ENCODE measurements at regions not wholly inside any gene's neighbourhood (a gene's known extent, or its start where the extent isn't known, plus 50 kb on each side); places are given as distances from the start of the nearest gene placed in this dataset.

DNA sequence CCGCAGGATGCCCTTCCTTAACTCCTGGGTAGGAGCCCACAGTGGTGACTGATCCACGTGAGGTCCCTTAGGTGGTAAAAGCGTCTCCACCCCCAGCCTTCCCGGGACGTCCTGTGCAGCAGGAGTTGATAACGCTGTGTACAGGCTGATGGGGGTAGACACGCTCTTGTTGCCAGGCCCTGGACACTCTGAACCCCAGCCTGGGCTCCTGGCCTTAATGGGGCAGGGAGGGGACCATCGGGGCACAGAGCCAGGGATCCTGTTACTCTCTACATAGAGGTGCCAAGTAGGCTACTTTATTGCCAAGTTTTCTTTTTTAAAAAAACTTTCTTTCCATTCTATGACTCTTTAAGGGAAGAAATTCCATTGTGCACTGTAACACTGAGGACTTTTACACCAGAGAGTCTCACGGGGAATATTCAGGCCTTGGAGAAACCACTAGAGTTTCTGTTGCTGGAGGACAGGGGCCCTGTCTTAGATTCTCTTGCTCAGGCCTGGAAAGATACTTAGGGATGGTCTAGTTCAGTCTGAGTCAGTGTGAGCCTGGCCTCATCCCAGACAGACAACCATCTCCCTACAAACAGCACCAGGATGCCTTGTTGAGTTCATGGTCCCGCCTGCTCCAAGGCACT, 104.3 kb upstream of the RNU6-1 start:
- peaks cover 0 to 47% (median 20%) of the 10 kb centered on the region in 4 donors for H3K4me1 ChIP-seq
- no peaks in the 10 kb centered on the region for H3K9me3 ChIP-seq
- TF ChIP-seq, protein P1, sequence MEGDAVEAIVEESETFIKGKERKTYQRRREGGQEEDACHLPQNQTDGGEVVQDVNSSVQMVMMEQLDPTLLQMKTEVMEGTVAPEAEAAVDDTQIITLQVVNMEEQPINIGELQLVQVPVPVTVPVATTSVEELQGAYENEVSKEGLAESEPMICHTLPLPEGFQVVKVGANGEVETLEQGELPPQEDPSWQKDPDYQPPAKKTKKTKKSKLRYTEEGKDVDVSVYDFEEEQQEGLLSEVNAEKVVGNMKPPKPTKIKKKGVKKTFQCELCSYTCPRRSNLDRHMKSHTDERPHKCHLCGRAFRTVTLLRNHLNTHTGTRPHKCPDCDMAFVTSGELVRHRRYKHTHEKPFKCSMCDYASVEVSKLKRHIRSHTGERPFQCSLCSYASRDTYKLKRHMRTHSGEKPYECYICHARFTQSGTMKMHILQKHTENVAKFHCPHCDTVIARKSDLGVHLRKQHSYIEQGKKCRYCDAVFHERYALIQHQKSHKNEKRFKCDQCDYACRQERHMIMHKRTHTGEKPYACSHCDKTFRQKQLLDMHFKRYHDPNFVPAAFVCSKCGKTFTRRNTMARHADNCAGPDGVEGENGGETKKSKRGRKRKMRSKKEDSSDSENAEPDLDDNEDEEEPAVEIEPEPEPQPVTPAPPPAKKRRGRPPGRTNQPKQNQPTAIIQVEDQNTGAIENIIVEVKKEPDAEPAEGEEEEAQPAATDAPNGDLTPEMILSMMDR (IDR thresholded peaks at IDR 0.05) = no peak
- intact Hi-C loops (cut with DNase I; ENCODE audit: low total_unique reads) = no loop called here
- no peaks in the 10 kb centered on the region for H3K36me3 ChIP-seq
- DNase-seq = peak; percentile 60 to 93
- H3K27me3 ChIP-seq = no peaks in the 10 kb centered on the region
- no peak overlapping the region for H3K4me3 ChIP-seq
- H3K27ac ChIP-seq = peak overlapping the region; percentile 42 to 76

DNA sequence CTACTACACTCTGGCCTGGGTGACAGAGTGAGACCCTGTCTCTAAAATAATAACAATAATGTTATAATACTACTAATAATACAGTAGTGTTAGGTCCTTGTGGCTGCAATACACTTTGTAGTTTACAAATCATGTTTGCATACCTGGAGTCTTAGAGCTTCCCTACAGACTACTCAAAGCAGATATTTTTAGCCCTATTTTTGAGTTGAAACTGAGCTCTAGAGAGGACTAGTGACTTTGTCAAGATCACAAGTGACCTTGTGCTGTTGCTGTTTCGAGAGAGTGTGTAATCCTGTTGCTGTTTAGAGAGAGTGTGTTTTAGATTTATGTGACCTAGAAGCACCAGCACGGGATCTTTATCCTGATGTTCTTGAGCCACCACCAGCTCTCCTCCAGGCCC, 105.3 kb upstream of the RNU6-1 start:
- TF ChIP-seq, protein P1 (IDR thresholded peaks at IDR 0.05) = no peak
- Histone ChIP-seq H3K4me3 (no peak overlapping the region), H3K36me3 (no peaks in the 10 kb centered on the region), H3K27me3 (no peaks in the 10 kb centered on the region), H3K27ac (peak overlapping the region in 1 of 2 donors; percentile 76), H3K4me1 (peaks cover 0 to 47% (median 20%) of the 10 kb centered on the region in 4 donors), H3K9me3 (no peaks in the 10 kb centered on the region)
- intact Hi-C loops (cut with DNase I; ENCODE audit: low total_unique reads) = no loop called here
- no peak for DNase-seq

DNA sequence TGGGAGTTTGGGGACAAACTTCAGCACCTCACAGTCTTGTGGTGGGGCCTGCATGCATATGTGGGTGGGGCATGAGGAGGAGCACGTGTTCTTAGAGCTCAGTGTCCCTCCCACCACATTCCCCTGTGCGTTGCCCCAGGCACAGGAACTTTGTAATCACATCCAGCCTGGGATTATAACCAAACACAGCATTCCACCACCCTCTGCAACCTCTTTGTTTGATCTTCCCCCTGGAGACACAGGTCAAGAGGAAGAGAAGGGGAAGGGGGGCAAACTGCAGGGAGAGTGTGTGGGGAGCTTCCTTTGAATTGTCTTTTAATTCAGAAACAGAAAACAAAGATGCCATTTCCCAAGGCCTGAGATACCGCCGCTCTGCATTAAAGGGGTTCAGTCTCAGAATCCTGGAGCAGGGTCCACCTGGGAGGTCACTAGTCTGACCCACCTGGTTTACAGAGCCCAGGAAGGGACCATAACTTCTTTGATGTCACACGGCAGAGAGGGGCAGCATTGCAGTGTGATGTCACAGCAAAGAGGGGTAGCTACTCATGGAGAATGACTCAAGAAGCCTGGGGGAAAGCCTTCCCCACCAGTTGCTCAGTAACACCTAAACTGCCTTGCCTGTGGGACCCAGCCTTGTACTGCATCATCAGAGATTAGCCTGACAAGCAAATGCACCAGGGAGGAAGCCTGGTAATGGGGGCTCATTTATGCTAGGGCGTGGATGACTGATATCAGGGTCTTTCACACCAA, 106.3 kb upstream of the RNU6-1 start:
- no peak overlapping the region for H3K4me3 ChIP-seq
- intact Hi-C loops (cut with DNase I; ENCODE audit: low total_unique reads) = no loop called here
- no peak for DNase-seq
- peak overlapping the region; percentile 9 to 76 for H3K27ac ChIP-seq
- no peaks in the 10 kb centered on the region for H3K36me3 ChIP-seq
- H3K4me1 ChIP-seq = peaks cover 0 to 47% (median 20%) of the 10 kb centered on the region in 4 donors
- H3K9me3 ChIP-seq = no peaks in the 10 kb centered on the region
- TF ChIP-seq, protein P1 (IDR thresholded peaks at IDR 0.05) = no peak
- H3K27me3 ChIP-seq = no peaks in the 10 kb centered on the region

DNA sequence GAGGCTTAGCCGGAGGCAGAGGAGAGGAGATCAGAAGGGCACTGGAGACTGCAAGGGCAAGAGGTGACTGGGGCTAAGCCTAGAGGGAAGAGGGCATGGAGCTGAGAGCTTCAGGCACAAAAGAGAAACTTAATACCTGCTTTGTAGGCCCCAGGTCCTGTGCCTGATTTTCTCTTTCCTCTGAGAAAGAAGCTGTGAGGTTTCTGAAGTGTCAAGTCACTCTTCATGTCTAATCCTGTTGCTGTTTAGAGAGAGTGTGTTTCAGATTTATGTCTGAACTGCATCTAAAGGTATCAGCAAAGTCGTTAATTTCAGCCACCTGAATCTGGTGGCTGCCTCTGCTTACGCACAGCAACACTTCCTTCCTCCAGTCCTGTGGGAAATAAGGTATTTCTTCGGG, 106.9 kb upstream of the RNU6-1 start:
- H3K36me3 ChIP-seq = no peaks in the 10 kb centered on the region
- no peaks in the 10 kb centered on the region for H3K27me3 ChIP-seq
- intact Hi-C loops (cut with DNase I; ENCODE audit: low total_unique reads) = no loop called here
- H3K4me3 ChIP-seq = no peak overlapping the region
- DNase-seq = no peak
- H3K27ac ChIP-seq = peak overlapping the region; percentile 9 to 76
- H3K4me1 ChIP-seq = peaks cover 0 to 45% (median 18%) of the 10 kb centered on the region in 4 donors
- TF ChIP-seq, protein P1 (IDR thresholded peaks at IDR 0.05) = no peak
- no peaks in the 10 kb centered on the region for H3K9me3 ChIP-seq

DNA sequence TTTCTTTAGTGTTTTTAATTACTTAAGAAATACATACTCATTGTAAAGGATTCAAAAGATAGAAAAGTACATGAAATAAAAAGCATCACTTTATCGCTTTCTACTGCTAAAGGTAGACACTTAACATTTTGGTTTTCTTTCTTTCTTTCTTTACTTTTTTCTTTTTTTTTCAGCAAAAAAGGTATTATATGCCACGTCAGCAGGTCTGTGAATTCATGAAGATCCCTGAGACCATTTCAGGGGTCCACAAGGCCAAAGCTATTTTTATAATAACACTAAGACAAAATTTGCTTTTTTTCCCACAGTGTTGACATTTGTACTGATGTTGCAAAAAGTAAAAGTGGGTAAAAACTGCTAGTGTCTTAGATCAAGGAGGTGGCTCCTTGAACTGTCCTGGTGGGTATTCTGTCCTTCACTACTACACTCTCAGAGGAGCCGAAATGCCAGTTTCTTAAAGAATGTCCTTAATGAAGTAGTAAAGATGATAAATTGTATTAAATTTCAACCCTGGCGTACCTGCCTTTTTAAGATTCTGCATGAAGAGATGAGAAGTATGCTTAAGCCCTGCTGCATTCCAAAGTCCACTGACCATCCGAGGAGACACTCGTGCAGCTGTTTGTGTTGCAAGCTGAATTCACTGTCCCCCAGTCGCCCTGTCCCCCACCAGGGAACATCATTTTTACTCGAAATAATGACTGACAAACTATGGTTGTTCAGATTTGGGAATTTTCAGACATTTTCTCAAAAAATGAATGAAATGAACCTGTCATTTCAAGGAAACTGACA, 106.7 kb upstream of the PIAS1 start:
- Histone ChIP-seq H3K4me3 (no peak overlapping the region), H3K9me3 (no peaks in the 10 kb centered on the region), H3K27me3 (no peaks in the 10 kb centered on the region), H3K36me3 (no peaks in the 10 kb centered on the region), H3K4me1 (peaks cover 0 to 38% (median 18%) of the 10 kb centered on the region in 4 donors), H3K27ac (no peak overlapping the region)
- no peak for DNase-seq
- intact Hi-C loops (cut with DNase I; ENCODE audit: low total_unique reads) = no loop called here
- TF ChIP-seq, protein P1 (IDR thresholded peaks at IDR 0.05) = no peak

All from tibial artery (tissue), 4 donors.